T-cell (primary cell): ENCODE measurements at regions not wholly inside any gene's neighbourhood (a gene's known extent, or its start where the extent isn't known, plus 50 kb on each side); places are given as distances from the start of the nearest gene placed in this dataset.

Experiments used
- ATAC-seq, 4 experiments: fragments of 200-7000 bp in 3 of 4; fragments of 150-1000 bp in 1 of 4; cut with Tn5 transposase; replicated peaks in 1 of 4; 1 replicate in 3 of 4; 2 replicates in 1 of 4; pipeline ENCODE4 v1.10.0; 2021; ENCODE audit warnings: moderate library complexity in 3 of 4, mild to moderate bottlenecking in 2 of 4, moderate number of reproducible peaks in 1 of 4
- CTCF ChIA-PET, 2 donors: fragments of 300-600 bp; sonication (Branson Sonifier 250); formaldehyde crosslinking; loops; one replicate each; lab custom pipeline; 2022; ENCODE audit warnings: antibody characterized with exemption in 2 of 2; lab: Charles Lee
- POLR2A ChIA-PET, 2 donors: fragments of 300-600 bp; sonication (Branson Sonifier 250); formaldehyde crosslinking; loops; one replicate each; lab custom pipeline; 2022; ENCODE audit warnings: antibody characterized with exemption in 2 of 2; lab: Charles Lee
- DNase-seq, 35 experiments: peaks; one replicate each; pipeline versions ENCODE4 v3.0.0 to v3.0.0-alpha.2; 2013 to 2023
- H3K27ac ChIP-seq: one replicate; pipeline ENCODE4 v1.5.1; 2013; ENCODE audit warnings: low read length
- H3K27me3 ChIP-seq, 2 experiments: replicated peaks in 1 of 2; 1 replicate in 1 of 2; 2 replicates in 1 of 2; pipeline versions ENCODE4 v1.6.1 to v1.7.0; 2013; ENCODE audit warnings: low read length in 1 of 2, mixed read lengths in 1 of 2; ENCODE audit not compliant: control insufficient read depth in 2 of 2, insufficient read depth in 2 of 2; ENCODE audit errors: extremely low read depth in 1 of 2
- H3K36me3 ChIP-seq, 2 donors: 1 replicate in 1 of 2; 2 replicates in 1 of 2; pipeline versions ENCODE4 v1.6.1 to v1.7.0; 2013; ENCODE audit warnings: low read length in 1 of 2; ENCODE audit not compliant: control insufficient read depth in 2 of 2, insufficient read depth in 1 of 2; ENCODE audit errors: extremely low read depth in 1 of 2
- H3K4me1 ChIP-seq, 2 experiments: 1 replicate in 1 of 2; 2 replicates in 1 of 2; pipeline versions ENCODE4 v1.6.1 to v1.7.0; 2013; ENCODE audit warnings: low read length in 2 of 2, mixed read lengths in 1 of 2; ENCODE audit not compliant: insufficient read depth in 2 of 2, control insufficient read depth in 1 of 2; ENCODE audit errors: extremely low read depth in 1 of 2
- H3K4me3 ChIP-seq, 2 donors: 1 replicate in 1 of 2; 2 replicates in 1 of 2; pipeline versions ENCODE4 v1.5.1 to v1.7.0; 2013; ENCODE audit warnings: mild to moderate bottlenecking in 2 of 2, low read length in 1 of 2, moderate library complexity in 1 of 2; ENCODE audit not compliant: control insufficient read depth in 1 of 2; ENCODE audit errors: extremely low read depth in 1 of 2
- H3K9me3 ChIP-seq: 2 replicates; pipeline ENCODE4 v1.7.0; 2013
- H3K27ac Mint-ChIP-seq, 2 donors: one replicate each; pipeline ENCODE4 v1.8.0; 2020 to 2021; ENCODE audit warnings: mild to moderate bottlenecking in 2 of 2, mixed read lengths in 2 of 2
- H3K27me3 Mint-ChIP-seq, 2 donors: one replicate each; pipeline ENCODE4 v1.8.0; 2021 to 2022; ENCODE audit warnings: mixed read lengths in 2 of 2
- H3K36me3 Mint-ChIP-seq: one replicate; pipeline ENCODE4 v1.8.0; 2021; ENCODE audit warnings: mixed read lengths
- H3K4me1 Mint-ChIP-seq, 3 donors: one replicate each; pipeline ENCODE4 v1.8.0; 2020 to 2022; ENCODE audit warnings: mixed read lengths in 3 of 3, mild to moderate bottlenecking in 1 of 3
- H3K4me3 Mint-ChIP-seq, 3 donors: one replicate each; pipeline ENCODE4 v1.8.0; 2020 to 2022; ENCODE audit warnings: mild to moderate bottlenecking in 3 of 3, mixed read lengths in 3 of 3, moderate library complexity in 3 of 3
- H3K9me3 Mint-ChIP-seq, 3 donors: one replicate each; pipeline ENCODE4 v1.8.0; 2020 to 2022; ENCODE audit warnings: mixed read lengths in 3 of 3
- WGBS: methylation state at CpG from one replicate; pipeline ENCODE4 v1.1.5; 2013; ENCODE audit warnings: missing lambda C conversion rate; ENCODE audit not compliant: insufficient coverage; 5-methylcytosine and 5-hydroxymethylcytosine counted together

DNA sequence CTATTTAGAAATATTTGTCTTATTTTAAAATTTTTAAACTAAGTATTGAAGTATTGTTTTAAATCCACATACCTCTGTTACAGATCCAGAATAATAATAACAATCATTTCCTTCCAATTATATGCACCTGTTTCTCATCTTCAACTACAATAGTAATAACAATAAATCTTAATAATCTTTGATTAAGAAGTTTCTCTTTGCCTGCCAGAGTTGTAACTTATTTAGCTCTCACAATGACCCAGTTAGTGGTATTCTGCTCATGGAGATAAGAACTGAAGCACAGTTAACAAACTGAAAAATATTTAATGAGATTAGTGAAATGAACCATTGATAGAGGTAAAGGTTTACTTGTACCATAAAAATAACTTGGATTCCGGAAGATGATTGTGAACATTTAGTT is 796.3 kb downstream of the LUZP2 start:
- no peak for ATAC-seq
- H3K4me1 ChIP-seq, result no peaks in the 10 kb centered on the region
- ChIA-PET CTCF (interaction anchor here (0.5 to 0.6 kb wide), 2 partner anchors 1202 to 1441 kb away, joined by 3 to 6 read pairs; no protein-coding TSS in a partner anchor), POLR2A (no interaction called here)
- DNase-seq, result no peak
- peaks cover 13 to 18% (median 15%) of the 10 kb centered on the region in 3 donors for H3K9me3 Mint-ChIP-seq
- H3K27ac ChIP-seq, result no peak overlapping the region
- H3K9me3 ChIP-seq, result no peaks in the 10 kb centered on the region
- no CpG with 5 or more reads among the region's 1 CpG for WGBS
- H3K27ac Mint-ChIP-seq, result no peak overlapping the region
- no peaks in the 10 kb centered on the region for H3K36me3 ChIP-seq
- no peaks in the 10 kb centered on the region for H3K27me3 ChIP-seq
- H3K4me3 Mint-ChIP-seq, result no peak overlapping the region
- no peaks in the 10 kb centered on the region for H3K4me1 Mint-ChIP-seq
- no peak overlapping the region for H3K4me3 ChIP-seq
- H3K27me3 Mint-ChIP-seq, result no peaks in the 10 kb centered on the region
- H3K36me3 Mint-ChIP-seq, result no peaks in the 10 kb centered on the region

- Mint-ChIP-seq H3K9me3 (peaks cover 13 to 26% (median 23%) of the 10 kb centered on the region in 3 donors), H3K4me1 (no peaks in the 10 kb centered on the region), H3K27ac (no peak overlapping the region), H3K36me3 (no peaks in the 10 kb centered on the region), H3K4me3 (no peak overlapping the region), H3K27me3 (no peaks in the 10 kb centered on the region)
- Histone ChIP-seq H3K4me1 (no peaks in the 10 kb centered on the region), H3K4me3 (no peak overlapping the region), H3K27me3 (no peaks in the 10 kb centered on the region), H3K36me3 (no peaks in the 10 kb centered on the region), H3K9me3 (no peaks in the 10 kb centered on the region), H3K27ac (no peak overlapping the region)
- ATAC-seq (no peak), DNase-seq (no peak)
- WGBS, result no CpG with 5 or more reads among the region's 2 CpGs
- POLR2A ChIA-PET, result no interaction called here
- CTCF ChIA-PET, result no interaction called here
Measured at GRCh38 chr11:25298450-25298849, 801.6 kb downstream of the LUZP2 start.

DNA sequence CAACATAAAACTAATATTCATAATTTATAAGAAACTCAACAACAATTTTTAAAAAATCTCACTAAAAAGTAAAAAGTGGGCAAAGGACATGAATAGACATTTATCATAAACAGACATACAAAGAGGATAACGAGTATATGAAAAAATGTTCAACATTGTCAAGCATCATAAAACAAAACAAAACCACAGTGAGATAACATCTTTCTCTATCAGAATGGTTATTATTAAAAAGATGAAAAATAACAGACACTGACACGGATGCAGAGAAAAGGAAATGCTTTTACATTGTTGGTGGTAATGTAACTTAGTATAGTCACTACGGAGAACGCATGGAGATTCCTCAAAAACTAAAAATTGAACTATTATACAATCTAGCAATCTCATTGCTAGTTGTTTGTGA is 813.0 kb downstream of the LUZP2 start:
- H3K4me1 ChIP-seq, result no peaks in the 10 kb centered on the region
- DNase-seq (no peak), ATAC-seq (no peak)
- no peak overlapping the region for H3K27ac Mint-ChIP-seq
- H3K4me3 Mint-ChIP-seq, result no peak overlapping the region
- H3K9me3 Mint-ChIP-seq, result peaks cover 24 to 31% (median 29%) of the 10 kb centered on the region in 3 donors
- POLR2A ChIA-PET, result no interaction called here
- no peaks in the 10 kb centered on the region for H3K27me3 Mint-ChIP-seq
- CTCF ChIA-PET, result no interaction called here
- H3K4me3 ChIP-seq, result no peak overlapping the region
- no peaks in the 10 kb centered on the region for H3K4me1 Mint-ChIP-seq
- no peak overlapping the region for H3K27ac ChIP-seq
- no peaks in the 10 kb centered on the region for H3K36me3 Mint-ChIP-seq
- H3K27me3 ChIP-seq, result no peaks in the 10 kb centered on the region
- no CpG with 5 or more reads among the region's 4 CpGs for WGBS
- H3K36me3 ChIP-seq, result no peaks in the 10 kb centered on the region
- H3K9me3 ChIP-seq, result no peaks in the 10 kb centered on the region

DNA sequence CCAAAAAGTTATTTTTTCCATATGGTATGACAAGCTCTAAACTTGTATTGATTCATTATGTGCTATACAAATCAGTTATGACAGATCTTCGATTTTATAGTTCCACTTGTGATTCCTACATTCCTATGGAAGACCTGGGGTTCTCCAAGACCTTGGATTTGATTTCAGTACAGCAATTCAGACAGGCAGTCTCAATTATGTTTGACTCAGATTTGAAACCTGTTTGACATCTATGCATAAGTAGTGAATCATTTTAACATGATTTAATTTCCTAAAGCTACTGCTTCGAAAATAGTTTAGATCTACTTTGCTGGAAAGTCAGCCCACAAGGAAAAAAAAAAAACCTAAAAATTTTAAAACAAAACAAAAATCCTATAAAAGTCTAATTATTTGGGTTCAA is 820.4 kb downstream of the LUZP2 start:
- Mint-ChIP-seq H3K36me3 (no peaks in the 10 kb centered on the region), H3K4me1 (no peaks in the 10 kb centered on the region)
- POLR2A ChIA-PET, result no interaction called here

DNA sequence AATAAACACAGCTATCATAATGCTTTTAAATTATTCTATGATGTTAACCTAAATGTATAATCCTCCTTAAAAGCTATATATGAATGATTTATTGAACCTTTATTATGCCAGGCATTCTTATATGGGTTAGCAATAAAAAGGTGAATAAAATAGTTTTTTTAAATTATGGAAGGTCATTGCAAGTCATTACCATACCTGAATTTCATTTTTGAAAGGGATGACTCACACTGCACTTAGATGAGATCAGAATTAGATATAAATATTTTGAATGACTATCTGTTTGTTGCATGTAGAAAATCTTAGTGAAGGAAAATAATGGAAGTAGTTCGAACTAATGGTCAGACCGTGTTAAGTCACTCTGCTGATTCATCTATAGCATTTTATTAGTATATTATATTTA is 822.3 kb downstream of the LUZP2 start:
- Histone ChIP-seq H3K9me3 (no peaks in the 10 kb centered on the region), H3K27me3 (no peaks in the 10 kb centered on the region), H3K4me3 (no peak overlapping the region), H3K27ac (no peak overlapping the region), H3K4me1 (no peaks in the 10 kb centered on the region), H3K36me3 (no peaks in the 10 kb centered on the region)
- CTCF ChIA-PET, result no interaction called here
- H3K36me3 Mint-ChIP-seq, result no peaks in the 10 kb centered on the region
- DNase-seq (no peak), ATAC-seq (no peak)
- no peaks in the 10 kb centered on the region for H3K4me1 Mint-ChIP-seq
- peaks cover 6 to 31% (median 8%) of the 10 kb centered on the region in 3 donors for H3K9me3 Mint-ChIP-seq
- no peak overlapping the region for H3K4me3 Mint-ChIP-seq
- POLR2A ChIA-PET, result interaction anchor here in 1 of 2 donors (0.5 kb wide), 1 partner anchor 200 kb away, joined by 3 read pairs; no protein-coding TSS in a partner anchor
- no peaks in the 10 kb centered on the region for H3K27me3 Mint-ChIP-seq
- no peak overlapping the region for H3K27ac Mint-ChIP-seq
- WGBS, result no CpG with 5 or more reads among the region's 2 CpGs

More for the DNA sequence above, 820.4 kb downstream of the LUZP2 start:
- ATAC-seq (no peak), DNase-seq (no peak)
- no peak overlapping the region for H3K27ac Mint-ChIP-seq
- H3K4me3 Mint-ChIP-seq, result no peak overlapping the region
- peaks cover 4 to 17% (median 7%) of the 10 kb centered on the region in 3 donors for H3K9me3 Mint-ChIP-seq
- H3K9me3 ChIP-seq, result no peaks in the 10 kb centered on the region
- no peaks in the 10 kb centered on the region for H3K27me3 ChIP-seq
- WGBS, result no CpG with 5 or more reads among the region's 2 CpGs
- no peaks in the 10 kb centered on the region for H3K4me1 ChIP-seq
- CTCF ChIA-PET, result no interaction called here
- no peaks in the 10 kb centered on the region for H3K27me3 Mint-ChIP-seq
- H3K27ac ChIP-seq, result no peak overlapping the region
- no peaks in the 10 kb centered on the region for H3K36me3 ChIP-seq
- no peak overlapping the region for H3K4me3 ChIP-seq

DNA sequence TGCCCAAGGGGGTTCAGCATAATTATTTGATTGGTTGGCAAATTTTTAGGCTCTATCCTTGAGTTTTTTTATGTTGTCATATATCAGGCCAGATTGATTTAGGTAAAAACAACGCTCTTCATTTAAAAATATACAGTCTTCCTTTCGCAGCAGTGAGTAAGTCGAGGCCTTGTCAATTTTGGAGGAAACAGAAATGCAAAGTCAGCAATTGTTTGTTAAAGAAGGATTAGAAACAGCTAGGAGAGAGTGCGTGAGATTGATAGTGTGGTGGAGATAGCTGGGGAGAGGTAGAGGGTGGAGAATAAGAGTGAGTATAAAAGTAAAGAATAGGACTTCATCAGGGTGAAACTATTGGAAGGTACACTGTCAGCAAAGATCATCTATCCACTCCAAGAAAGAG is 830.8 kb downstream of the LUZP2 start:
- Mint-ChIP-seq H3K9me3 (peaks cover 3 to 13% (median 11%) of the 10 kb centered on the region in 3 donors), H3K36me3 (no peaks in the 10 kb centered on the region), H3K27ac (no peak overlapping the region), H3K4me1 (no peaks in the 10 kb centered on the region), H3K27me3 (no peaks in the 10 kb centered on the region), H3K4me3 (no peak overlapping the region)
- H3K4me3 ChIP-seq, result no peak overlapping the region
- ATAC-seq, result no peak
- no peaks in the 10 kb centered on the region for H3K27me3 ChIP-seq
- no peaks in the 10 kb centered on the region for H3K36me3 ChIP-seq
- ChIA-PET POLR2A (interaction anchor here in 1 of 2 donors (0.8 kb wide), 1 partner anchor 117 kb away, joined by 6 read pairs; no protein-coding TSS in a partner anchor), CTCF (no interaction called here)
- 81% methylated on average over 2 of the region's 4 CpGs for WGBS
- no peak overlapping the region for H3K27ac ChIP-seq
- DNase-seq, result no peak
- no peaks in the 10 kb centered on the region for H3K9me3 ChIP-seq
- no peaks in the 10 kb centered on the region for H3K4me1 ChIP-seq

DNA sequence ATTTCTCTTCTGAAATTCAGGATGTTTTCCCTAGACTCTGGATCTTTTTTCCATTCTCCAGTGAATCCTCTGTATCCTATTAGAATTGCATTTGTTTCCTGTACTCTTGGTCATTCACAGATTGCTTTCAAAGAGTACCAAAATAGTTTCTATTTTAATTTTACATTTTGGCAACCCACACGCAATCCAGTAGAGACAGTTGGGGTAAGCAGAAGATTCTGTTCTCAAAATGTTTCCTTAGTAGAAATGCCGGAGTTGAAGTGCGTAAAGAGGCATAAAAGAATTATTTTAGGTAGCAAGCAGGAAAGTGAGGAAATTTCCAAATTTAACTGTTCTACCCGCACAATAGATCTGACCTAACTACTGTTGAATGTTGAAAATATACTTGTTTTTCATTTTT is 842.4 kb downstream of the LUZP2 start:
- DNase-seq (no peak), ATAC-seq (no peak)
- Histone ChIP-seq H3K36me3 (no peaks in the 10 kb centered on the region), H3K27me3 (no peaks in the 10 kb centered on the region), H3K9me3 (peaks cover 2% of the 10 kb centered on the region), H3K4me3 (no peak overlapping the region), H3K4me1 (no peaks in the 10 kb centered on the region), H3K27ac (no peak overlapping the region)
- peaks cover 2 to 12% (median 6%) of the 10 kb centered on the region in 3 donors for H3K9me3 Mint-ChIP-seq
- ChIA-PET CTCF (no interaction called here), POLR2A (no interaction called here)
- H3K27me3 Mint-ChIP-seq, result no peaks in the 10 kb centered on the region
- H3K36me3 Mint-ChIP-seq, result no peaks in the 10 kb centered on the region
- 100% methylated on average over 2 of the region's 4 CpGs for WGBS
- H3K4me3 Mint-ChIP-seq, result no peak overlapping the region
- H3K27ac Mint-ChIP-seq, result no peak overlapping the region
- no peaks in the 10 kb centered on the region for H3K4me1 Mint-ChIP-seq
